ENCODE measurements at regions not wholly inside any gene's neighbourhood (a gene's known extent, or its start where the extent isn't known, plus 50 kb on each side); places are given as distances from the start of the nearest gene placed in this dataset.

- dilution Hi-C loops (cut with HindIII; ENCODE audit: low sequenced_read_pairs, unreplicated experiment) (no loop called here), intact Hi-C loops (cut with micrococcal nuclease) (no loop called here), in situ Hi-C loops (cut with MboI; ENCODE audit: low sequenced_read_pairs) (no loop called here)
- no peak overlapping the region for H3K27ac ChIP-seq (ENCODE audit: insufficient read depth, low read length)
- TF ChIP-seq MAFK (IDR thresholded peaks at IDR 0.05; ENCODE audit: low read depth, low read length) (no peak), NFE2L2 (IDR thresholded peaks at IDR 0.05; ENCODE audit: low read depth, low read length) (no peak), CTCF (conservative IDR thresholded peaks at IDR 0.05; ENCODE audit: low read depth, low read length) (no peak), RAD21 (IDR thresholded peaks at IDR 0.05; ENCODE audit: low read length) (no peak), CHD1 (IDR thresholded peaks at IDR 0.05; ENCODE audit: low read depth, low read length) (no peak), MAZ (IDR thresholded peaks at IDR 0.05; ENCODE audit: borderline replicate concordance, low read depth, low read length) (no peak), POLR2A (IDR thresholded peaks at IDR 0.05; ENCODE audit: low read depth, low read length) (no peak), FOS (IDR thresholded peaks at IDR 0.05; ENCODE audit: low read depth, low read length) (no peak), MXI1 (IDR thresholded peaks at IDR 0.05; ENCODE audit: borderline replicate concordance, low read depth, low read length) (no peak), SMC3 (IDR thresholded peaks at IDR 0.05; ENCODE audit: low read depth, low read length) (no peak), RCOR1 (IDR thresholded peaks at IDR 0.05; ENCODE audit: insufficient replicate concordance, low read length) (no peak), ELK1 (IDR thresholded peaks at IDR 0.05; ENCODE audit: borderline replicate concordance, low read depth, low read length) (no peak), BHLHE40 (IDR thresholded peaks at IDR 0.05; ENCODE audit: low read depth, low read length) (no peak), RFX5 (IDR thresholded peaks at IDR 0.05; ENCODE audit: low read depth, low read length) (no peak)
- TF ChIP-seq, protein P1, sequence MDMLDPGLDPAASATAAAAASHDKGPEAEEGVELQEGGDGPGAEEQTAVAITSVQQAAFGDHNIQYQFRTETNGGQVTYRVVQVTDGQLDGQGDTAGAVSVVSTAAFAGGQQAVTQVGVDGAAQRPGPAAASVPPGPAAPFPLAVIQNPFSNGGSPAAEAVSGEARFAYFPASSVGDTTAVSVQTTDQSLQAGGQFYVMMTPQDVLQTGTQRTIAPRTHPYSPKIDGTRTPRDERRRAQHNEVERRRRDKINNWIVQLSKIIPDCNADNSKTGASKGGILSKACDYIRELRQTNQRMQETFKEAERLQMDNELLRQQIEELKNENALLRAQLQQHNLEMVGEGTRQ (IDR thresholded peaks at IDR 0.05; ENCODE audit: low read depth, low read length): no peak
- no peaks in the 10 kb centered on the region for H3K27me3 ChIP-seq (ENCODE audit: control insufficient read depth, insufficient read depth, low read length)
- no peak overlapping the region for H3K4me3 ChIP-seq (ENCODE audit: insufficient read depth, low read depth, low read length)
- no peaks in the 10 kb centered on the region for H3K79me1 ChIP-seq (ENCODE audit: low read depth in 1 of 2, low read length in 2 of 2)
- BruUV-seq (replicated peaks): no TSS peak
- no peak overlapping the region for H2AK5ac ChIP-seq (ENCODE audit: low read depth, low read length)
- no peak overlapping the region for H2AFZ ChIP-seq (replicated peaks; ENCODE audit: low read length, poor library complexity)
- H3K14ac ChIP-seq (replicated peaks; ENCODE audit: low read depth, low read length): no peak overlapping the region
- H4K20me1 ChIP-seq (ENCODE audit: insufficient read depth, low read length): no peaks in the 10 kb centered on the region
- no peak overlapping the region for H3K18ac ChIP-seq (ENCODE audit: low read depth, low read length)
- no CpG with 5 or more reads among the region's 3 CpGs for WGBS, 2 experiments (ENCODE audit: extremely low coverage in 2 of 2, insufficient read length in 1 of 2)
- H2BK120ac ChIP-seq (ENCODE audit: low read depth, low read length): no peak overlapping the region
- H3K4ac ChIP-seq (ENCODE audit: low read depth, low read length): no peak overlapping the region
- H3K9me1 ChIP-seq (ENCODE audit: insufficient read depth, low read length): no peaks in the 10 kb centered on the region
- ChIA-PET POLR2A (ENCODE audit: unreplicated experiment) (no interaction called here), CTCF (interaction anchor here (0.5 to 1.4 kb wide), 4 partner anchors 10 to 479 kb away, joined by 3 to 6 read pairs (median 4); no protein-coding TSS in a partner anchor)
- H4K8ac ChIP-seq (ENCODE audit: low read depth in 2 of 2, low read length in 2 of 2): no peak overlapping the region
- no peaks in the 10 kb centered on the region for H3K4me1 ChIP-seq (ENCODE audit: control insufficient read depth, insufficient read depth, low read length)
- DNase-seq: no peak
- no peak overlapping the region for H2AK9ac ChIP-seq (replicated peaks; ENCODE audit: low read depth, low read length, poor library complexity)
- no peak; the same call in 1 of the 2 replicates for ATAC-seq (ENCODE audit: low read depth)
- no peak overlapping the region for H3K9ac ChIP-seq (ENCODE audit: low read depth, low read length)
- no peak overlapping the region for H3K4me2 ChIP-seq (ENCODE audit: low read depth, low read length)
- H2BK15ac ChIP-seq (ENCODE audit: low read depth, low read length): no peak overlapping the region
- no peak overlapping the region for H4K5ac ChIP-seq (ENCODE audit: low read depth, low read length)
- H3K23ac ChIP-seq (ENCODE audit: low read depth, low read length): no peak overlapping the region
- no peaks in the 10 kb centered on the region for H3K9me3 ChIP-seq (ENCODE audit: control insufficient read depth, insufficient read depth, low read length)
- no peak overlapping the region for H3K56ac ChIP-seq (ENCODE audit: extremely low read depth, insufficient read depth, low read length)
- H2BK5ac ChIP-seq (ENCODE audit: low read depth, low read length, poor library complexity, severe bottlenecking): no peak overlapping the region
- H3K36me3 ChIP-seq (ENCODE audit: control insufficient read depth, insufficient read depth, low read length): no peaks in the 10 kb centered on the region
- no peak overlapping the region for H4K91ac ChIP-seq (ENCODE audit: insufficient read depth, low read depth, low read length)
- no peak overlapping the region for H2BK20ac ChIP-seq (ENCODE audit: low read depth, low read length)
Observed at GRCh38 chr12:28104903-28105864, 85.1 kb upstream of the CCDC91 start.

Measured in IMR-90 (cell line).